GM19328 (cell line): ENCODE measurements at regions not wholly inside any gene's neighbourhood (a gene's known extent, or its start where the extent isn't known, plus 50 kb on each side); places are given as distances from the start of the nearest gene placed in this dataset.

Source experiments
- ATAC-seq: cut with Tn5 transposase; IDR thresholded peaks from one replicate; pipeline ENCODE4 v1.9.1; 2021; ENCODE audit warnings: mild to moderate bottlenecking, moderate library complexity; ENCODE audit not compliant: unreplicated experiment

DNA sequence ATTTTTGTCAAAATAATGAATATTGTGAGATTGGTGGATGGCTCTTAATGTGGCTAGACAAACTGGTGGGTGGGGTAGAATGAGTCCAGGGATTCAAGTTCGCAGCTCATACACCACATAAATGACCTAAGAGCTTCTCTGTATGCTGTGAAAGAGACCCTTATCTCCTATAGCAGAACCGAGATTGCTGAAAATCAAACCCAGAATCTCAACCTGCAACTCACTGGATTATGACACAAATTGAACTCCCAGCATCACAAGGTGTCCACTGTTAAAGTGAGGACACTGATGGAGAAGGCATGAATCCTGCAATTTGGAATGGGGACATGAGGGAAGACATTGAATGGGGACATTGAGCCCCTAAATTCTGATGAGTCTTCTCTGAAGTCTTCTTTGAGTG lies 51.3 kb upstream of the CNKSR3 start:
- ATAC-seq, result no peak

DNA sequence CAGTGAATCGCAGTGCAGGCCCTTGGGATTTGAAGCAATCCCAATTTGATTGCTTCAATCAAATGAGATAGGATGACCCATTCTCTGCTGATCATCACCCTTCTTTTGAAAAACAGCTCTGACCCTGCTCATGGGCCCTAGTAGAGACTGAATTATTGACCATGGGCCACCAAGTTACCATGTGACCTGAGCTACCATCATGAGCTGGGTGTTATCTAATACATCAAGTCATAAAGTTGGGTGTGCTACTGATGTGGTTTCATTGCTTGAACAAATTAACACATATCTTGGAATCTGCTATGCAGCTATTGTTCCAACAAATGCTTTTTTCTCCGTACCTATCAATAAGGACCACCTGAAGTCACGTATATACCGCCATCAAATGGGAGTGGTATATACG lies 54.8 kb upstream of the CNKSR3 start:
- ATAC-seq, result no peak

DNA sequence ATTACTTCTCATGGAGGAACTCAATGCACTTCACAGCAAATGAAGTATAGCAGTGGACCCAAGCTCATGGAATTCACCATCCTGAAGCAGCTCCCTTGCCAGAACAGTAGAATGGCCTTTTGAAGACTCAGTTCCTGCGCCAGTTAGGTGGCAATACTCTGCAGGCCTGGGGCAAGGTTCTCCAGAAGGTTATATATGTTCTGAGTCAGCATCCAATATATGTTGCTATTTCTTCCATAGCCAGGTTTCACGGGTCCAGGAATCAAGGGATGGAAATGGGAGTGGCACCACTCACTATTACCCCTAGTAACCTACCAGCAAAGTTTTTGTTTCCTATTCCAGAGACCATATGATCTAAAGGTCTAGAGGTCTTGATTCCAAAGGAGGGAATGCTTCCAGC lies 56.4 kb upstream of the CNKSR3 start:
- ATAC-seq, result no peak

DNA sequence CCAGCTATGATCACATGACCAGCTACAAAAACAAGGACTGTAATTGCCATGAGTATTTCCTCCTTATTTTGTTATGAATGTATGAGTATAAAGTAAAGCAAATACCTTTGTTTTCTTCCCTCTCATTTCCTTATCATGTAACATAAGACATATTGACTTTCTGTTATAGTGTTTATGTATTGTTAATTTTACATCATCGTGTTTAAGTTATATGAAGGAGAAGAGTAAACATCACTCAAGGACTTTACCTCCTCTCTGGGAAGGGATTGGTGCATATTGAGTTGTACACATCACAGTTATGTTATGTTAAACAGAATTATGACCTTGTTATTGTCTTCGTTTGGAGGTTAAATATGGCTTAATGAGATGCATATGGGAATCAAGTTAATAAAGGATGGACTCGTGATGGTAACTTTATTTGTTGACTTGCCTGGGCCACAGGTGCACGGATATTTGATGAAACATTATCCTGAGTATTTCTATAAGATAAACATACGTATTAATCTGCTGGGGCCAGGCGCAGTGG lies 57.3 kb upstream of the CNKSR3 start:
- no peak for ATAC-seq

DNA sequence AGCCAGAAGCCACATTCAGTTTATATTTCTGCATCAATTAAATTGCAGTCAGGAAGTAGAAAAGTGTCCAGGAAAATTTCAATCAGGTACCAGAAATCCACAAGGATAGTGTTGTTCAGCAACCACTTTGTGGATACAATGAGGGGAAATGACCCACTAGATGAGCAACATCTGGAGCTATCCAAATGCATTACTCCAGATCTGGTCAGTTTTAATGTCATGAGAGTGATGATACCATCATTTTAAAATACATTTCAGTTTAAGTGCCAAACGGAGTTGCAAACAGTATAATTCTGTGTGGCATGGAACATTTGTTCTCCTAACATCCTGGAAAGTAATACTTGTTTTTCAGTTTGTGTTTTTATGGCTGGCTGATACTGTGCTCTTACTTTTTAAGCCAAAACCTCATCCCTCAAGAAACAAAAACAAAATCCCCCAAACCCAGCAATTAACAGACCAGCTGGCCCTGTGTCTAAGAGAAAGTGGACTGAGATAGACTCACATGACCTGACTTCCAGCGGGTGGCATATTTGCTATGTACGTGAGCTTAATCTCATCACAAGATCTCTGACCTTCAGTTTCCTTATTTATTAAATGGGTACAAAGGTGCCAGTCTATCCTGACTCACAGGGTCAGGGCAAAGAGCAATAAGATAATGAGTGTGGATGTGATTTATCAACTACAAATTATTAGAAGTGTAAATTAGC lies 58.8 kb upstream of the CNKSR3 start:
- no peak for ATAC-seq

DNA sequence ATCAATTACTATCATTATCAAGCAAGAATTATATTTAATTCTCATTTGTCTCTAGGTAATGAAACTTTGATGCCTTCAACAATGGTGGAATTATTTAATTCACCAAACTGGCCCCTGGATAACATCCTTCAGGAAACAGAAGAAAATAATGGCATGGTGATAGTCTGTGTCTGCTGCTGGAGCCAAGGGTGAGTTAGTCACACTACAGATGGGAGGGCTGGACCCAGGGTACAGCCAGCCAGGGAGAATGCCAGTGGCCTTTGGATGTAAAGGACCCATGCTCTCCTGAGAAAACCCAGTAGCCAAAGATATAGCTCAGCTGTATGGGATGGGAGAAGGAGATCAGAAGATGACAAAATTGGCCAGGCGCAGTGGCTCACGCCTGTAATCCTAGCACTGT lies 60.0 kb upstream of the CNKSR3 start:
- no peak for ATAC-seq

DNA sequence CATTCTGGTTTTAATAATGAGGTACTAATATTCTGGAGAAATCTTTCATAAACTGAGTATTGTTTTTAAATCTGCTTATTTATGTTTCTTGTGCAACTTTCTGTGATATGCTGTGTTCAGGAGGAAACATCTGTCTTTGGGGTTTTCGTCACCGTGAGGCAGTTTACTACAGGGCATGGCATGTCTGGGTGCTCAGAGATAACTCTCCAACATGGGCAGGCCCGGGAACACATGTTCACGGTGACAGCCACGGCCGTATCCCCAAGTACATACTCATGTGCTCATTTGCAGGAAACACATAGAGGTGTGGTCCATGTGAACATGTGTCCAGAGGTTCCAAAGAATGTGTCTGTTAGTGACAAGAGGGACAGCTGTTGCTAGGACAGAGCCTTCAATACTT lies 62.1 kb upstream of the CNKSR3 start:
- no peak for ATAC-seq

DNA sequence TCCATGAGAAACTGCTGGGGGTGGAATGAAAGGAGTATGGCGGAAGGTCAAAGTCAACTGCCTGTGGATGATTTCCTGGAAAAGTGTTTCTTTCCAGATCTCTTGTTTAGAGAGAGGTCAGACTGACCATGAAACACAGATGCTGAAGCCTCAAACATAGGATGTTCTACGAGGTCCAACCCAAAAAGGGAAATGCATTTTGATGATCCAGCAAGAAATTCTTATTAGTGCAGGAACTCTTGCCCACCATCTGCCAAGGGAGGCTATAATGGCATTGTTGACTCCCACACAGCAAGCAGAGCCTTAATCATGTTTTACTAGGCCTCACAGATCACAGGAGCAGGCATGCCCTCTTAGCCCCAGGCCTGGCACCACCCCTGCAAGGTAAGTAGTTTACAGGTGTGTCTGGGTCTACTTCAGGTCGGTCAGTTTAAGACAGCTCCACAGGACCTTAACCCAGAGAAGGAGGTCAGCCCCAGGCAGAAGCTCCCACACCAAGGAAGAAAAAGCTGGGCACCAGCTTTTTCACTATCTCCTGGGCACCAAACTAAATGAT lies 67.6 kb upstream of the CNKSR3 start:
- ATAC-seq, result no peak

DNA sequence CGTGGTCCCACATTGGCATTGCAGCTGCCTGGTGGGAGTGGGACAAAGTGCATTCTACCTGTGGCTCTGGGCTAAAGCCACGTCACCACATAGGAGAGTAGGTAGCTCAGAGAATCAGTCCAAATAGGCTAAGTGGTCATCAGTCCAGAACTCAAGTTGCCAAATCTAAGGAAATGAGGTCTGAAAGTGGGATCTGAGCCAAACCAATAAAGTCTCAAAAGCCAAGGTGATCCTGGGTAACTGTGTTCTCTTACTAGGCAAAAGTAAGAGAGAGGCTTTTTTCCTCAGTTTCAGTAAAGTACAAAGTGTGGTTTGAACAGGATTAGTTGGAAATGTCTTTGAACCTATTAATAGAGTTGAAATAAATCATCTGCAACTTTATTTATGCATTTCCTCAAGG lies 68.6 kb upstream of the CNKSR3 start:
- ATAC-seq, result no peak

DNA sequence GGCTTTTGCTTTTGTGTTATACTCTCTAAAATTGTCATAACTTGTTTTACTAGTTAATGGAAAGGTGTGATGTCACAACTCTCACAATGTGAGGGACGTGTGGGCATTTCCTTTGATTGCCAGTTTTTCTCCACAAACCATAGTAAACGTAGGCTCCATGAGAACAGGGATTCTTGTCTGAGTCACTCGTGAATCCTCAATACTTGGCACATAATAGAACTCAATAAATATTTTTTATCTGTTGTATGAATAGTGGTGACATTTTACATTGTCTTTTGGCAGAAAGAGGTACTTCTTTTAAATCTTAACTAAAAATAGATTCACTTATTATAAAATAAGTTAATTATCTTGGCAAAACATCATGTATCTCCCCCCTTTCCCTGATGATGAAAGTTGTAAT lies 69.0 kb upstream of the CNKSR3 start:
- ATAC-seq, result no peak

DNA sequence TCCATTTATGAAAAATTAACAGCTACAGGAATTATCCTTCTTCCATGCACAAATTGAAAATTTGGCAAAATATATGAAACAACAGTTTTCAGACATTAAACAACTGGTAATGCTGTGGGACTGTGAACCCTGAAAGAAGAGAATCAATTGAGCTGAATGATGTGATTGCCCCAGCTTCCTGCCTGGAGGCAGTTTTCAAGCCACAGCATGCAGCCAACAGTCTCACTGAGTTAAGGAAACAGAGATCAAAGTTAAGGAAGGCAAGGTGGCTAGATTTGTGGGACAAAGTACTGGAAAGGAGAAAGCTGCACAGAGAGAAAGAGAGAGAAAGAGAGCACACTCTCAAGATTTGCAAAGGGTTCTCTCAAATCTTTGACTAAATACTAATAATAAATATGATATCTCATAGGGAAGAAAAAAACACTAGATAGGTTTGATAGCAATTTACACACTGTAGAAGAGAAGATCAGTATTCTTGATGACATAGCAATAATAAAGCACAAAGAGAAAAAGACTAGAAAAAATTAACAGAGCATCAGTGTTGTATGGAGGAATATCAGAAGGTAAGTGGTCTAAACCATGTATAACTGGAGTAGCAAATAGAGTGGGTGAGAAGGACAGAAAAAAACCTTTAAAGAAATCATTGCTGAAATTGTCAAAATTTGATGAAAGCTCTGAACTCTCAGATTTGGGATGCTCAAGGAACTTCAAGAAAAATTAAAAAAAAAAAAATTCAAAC lies 70.1 kb upstream of the CNKSR3 start:
- ATAC-seq, result no peak

DNA sequence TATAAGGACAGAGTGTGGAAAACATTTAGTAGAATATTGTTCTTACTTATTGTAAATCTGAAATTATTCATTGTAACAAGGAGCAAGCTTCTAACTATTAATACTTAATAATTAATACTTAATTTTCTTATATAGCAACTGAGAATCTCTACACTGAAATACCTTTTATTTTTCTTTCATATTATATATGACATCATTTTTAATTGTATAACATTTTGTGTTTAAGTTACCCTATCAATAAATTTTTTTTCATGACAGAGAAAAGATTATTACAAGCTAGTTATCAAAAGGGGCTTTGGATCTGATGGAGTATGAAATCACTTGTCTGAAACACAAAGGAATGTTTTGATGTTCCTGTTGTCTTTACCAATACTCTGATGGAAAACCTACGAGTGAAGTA lies 72.2 kb upstream of the CNKSR3 start:
- ATAC-seq, result no peak

DNA sequence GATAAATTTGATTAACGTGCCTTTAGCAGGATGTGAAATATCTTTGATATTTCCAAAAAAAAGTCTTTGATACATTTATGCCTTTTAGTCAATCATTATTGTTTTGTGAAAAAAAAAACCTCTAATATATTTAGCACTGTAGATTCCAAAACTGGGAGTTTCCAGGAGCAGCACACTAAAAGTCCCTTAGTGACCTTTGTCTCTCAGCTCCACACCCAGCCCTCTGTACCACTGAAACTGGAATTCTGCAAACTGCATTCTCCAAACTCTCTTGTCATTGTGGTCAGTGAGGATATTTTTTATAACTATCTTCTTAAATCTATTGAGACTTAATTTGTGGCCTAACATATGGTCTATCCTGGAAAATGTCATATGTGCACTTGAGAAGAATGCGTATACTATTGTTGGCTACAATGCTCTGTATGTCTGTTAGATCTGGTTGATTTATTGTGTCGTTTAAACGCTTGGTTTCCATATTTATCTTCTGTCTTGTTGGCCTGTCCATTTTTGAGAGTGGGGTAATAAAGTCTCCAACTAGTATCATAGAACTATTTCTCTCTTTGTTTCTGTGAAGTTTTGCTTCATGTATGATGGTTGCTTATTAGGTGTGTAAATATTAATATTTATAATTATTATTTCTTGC lies 73.2 kb upstream of the CNKSR3 start:
- no peak for ATAC-seq

DNA sequence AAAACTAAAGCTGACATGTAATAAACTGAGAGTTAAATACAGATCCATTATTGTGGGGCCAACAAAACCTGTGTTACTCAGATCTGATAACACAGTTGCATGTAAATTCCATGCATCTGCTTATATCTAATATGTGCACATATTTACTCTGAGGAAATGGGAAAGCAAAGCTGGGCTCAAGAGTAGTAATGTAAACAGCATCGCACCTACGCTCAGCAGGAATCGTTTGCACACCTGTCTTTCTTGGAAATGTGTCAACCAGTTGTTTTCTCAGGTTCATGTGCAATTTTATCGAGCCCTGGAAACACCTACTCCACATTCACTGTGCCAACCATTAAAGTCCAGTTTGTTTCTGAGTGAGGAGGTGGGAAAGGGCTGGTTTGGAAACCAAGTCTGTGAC lies 80.3 kb upstream of the CNKSR3 start:
- ATAC-seq, result no peak

DNA sequence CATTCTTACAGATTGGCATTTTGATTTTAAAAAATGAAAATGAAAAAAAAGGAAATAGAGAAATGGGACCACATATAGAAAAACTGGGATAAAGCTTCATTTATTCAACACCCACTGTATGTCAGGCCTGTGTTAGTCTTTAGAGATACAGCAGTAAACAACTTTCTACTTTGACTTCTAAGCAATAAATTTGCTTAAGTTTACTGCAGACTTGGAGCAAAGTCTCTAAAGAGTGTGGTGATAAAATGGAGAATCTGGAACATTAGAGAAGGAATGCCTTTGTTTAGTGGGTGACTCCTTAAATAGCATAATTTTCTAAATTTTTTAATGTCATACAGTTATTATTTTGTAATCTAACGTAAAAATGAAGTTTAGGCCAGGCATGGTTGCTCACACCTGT lies 80.7 kb upstream of the CNKSR3 start:
- no peak for ATAC-seq

DNA sequence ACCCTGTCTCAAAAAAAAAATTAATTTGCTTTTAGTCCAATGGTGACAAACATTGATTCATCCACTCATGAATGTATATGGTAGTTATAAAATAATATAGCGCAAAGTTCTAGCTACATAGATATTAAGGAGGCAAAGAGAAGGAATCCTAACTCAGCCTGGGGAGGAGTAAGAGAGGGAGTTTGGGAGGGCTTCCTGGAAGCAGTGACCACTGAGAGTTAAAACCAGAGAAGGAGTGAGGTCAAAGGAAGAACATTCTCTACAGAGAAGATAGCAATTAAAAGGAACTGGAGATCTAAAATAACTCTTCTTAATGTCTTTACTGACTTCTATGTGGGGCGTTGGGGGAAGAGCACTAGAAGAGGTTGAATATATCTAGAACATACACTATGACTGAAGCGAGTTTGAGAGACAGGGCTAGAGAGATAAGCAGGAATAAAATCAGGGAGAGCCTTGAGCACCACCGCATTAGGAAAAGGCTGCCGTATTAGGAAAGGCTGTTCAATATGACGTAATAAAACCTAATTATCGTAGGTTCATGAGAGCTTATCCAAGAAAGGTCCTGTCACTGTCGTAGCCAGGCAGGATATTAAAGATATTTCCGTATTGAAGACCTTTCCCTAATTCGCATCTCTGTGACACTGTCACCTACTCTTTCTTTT lies 81.8 kb upstream of the CNKSR3 start:
- no peak for ATAC-seq

DNA sequence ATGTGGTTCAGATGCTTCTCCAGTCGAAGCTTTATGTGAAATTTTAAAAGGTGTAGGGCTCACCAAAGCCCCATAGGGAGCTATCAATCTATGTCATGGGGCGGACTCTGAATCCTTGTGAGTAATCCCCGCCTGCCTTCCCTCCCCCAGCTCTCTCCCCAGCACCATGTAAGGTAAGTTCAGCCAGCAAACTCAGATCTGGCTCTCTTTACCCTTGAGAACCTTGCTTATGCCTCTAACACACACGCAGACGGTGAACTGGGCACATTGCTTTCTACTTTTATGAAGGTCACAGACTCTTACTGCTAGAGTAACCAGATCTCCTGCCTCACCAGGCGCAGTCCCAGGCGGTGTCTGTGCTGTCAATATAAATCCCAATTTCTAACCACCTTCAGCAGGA lies 82.6 kb upstream of the CNKSR3 start:
- ATAC-seq, result no peak

DNA sequence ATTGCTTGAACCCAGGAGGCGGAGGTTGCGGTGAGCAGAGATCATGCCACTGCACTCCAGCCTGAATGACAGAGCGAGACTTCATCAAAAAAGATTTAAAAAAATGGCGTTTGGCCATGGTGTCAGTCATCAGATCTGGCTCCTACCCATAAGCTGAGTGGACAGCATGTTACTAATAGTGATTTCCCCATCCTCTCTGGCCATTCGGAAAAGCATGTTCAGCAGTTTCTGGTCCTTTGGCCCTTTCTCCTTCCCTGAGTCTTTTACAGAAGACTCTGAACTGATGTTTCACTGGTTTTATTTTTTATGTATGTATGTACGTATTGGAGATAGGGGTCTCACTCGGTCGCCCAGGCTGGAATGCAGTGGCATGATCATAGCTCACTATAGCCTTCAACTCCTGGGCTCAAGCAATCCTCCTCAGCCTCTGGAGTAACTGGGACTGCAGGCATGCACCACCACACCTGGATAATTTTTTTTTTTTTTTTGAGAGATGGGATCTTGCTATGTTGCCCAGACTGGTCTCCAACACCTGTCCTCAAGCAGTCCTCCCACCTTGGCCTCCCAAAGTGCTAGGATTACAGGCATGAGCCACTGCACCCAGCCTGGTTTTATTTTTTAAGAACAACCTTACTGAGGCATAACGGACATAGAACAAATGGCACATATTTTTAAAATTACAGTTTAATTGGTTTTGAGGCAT lies 84.2 kb upstream of the CNKSR3 start:
- ATAC-seq, result no peak

DNA sequence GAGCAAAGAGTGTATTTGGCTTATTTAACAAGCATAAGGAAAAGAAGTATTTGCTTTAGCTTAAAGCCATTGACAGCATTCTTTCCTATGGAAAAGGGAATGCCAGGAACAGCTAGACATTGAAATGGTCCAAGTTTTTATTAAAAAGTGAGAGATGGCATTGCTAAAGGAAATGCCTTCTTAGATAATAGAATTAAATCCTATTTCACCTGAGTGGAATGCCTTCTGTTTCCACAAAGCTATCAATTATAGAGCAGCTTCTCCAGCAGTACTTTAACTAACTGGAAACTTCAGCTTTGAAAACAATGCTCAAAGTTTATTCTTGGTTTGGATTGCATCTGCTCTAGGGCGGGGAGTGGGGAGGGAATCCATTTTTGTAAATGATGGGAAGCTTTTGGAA lies 85.1 kb upstream of the CNKSR3 start:
- ATAC-seq, result no peak

DNA sequence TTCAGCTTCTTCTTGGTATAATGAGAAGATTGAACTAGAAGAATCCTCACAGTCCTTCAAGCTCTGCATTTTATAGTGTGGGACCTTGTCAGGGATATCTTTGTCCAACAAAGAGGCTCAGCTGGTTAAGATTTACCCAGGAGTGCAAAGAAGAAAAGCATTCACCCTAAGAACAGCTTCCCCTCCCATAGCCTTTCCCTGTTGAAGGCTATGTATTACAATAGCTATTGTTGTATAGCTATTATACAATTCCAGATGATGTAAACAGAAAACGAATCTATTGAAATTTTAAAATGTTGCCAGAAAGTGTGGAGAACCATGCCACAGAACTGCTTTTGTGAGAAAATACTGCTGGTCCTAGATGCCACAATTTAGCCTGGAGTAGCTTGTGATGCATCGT lies 85.5 kb upstream of the CNKSR3 start:
- no peak for ATAC-seq

DNA sequence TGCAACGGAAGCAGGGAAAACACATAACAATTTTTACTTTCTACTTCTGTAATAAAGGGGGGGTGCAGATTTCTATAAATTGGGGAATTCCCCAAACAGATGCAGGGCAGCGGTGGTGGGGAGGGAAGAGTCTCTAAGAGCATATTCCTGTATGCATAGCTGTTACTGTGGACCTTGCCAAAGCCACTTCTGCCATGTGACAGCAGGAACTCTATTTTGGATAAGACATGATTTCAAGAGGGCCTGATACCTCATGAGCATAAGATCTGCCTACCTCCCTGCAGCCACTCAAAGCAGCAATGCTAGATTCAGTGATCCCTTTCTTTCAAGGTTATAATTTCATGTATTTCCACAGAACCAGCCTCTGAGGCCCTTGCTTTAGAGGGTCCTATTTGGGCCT lies 86.2 kb upstream of the CNKSR3 start:
- ATAC-seq, result no peak
